22Rv1 (cell line): ENCODE measurements at regions not wholly inside any gene's neighbourhood (a gene's known extent, or its start where the extent isn't known, plus 50 kb on each side); places are given as distances from the start of the nearest gene placed in this dataset.

Source experiments
- H3K27ac ChIP-seq: fragments of 450-650 bp; 2 replicates; pipeline ENCODE4 v1.5.1; 2017
- ZFX ChIP-seq: fragments of 450-650 bp; IDR thresholded peaks from 2 replicates; pipeline ENCODE4 v1.6.1; 2017; ENCODE audit warnings: antibody characterized with exemption, borderline replicate concordance
- TF ChIP-seq, protein P1 (sequence below): fragments of 450-650 bp; IDR thresholded peaks from 2 replicates; pipeline ENCODE4 v1.5.1; 2017; ENCODE audit warnings: mild to moderate bottlenecking

GRCh38 chr18:72410399-72410798, 133.7 kb downstream of the CBLN2 start:
- no peak for TF ChIP-seq ZFX
- TF ChIP-seq, protein P1, sequence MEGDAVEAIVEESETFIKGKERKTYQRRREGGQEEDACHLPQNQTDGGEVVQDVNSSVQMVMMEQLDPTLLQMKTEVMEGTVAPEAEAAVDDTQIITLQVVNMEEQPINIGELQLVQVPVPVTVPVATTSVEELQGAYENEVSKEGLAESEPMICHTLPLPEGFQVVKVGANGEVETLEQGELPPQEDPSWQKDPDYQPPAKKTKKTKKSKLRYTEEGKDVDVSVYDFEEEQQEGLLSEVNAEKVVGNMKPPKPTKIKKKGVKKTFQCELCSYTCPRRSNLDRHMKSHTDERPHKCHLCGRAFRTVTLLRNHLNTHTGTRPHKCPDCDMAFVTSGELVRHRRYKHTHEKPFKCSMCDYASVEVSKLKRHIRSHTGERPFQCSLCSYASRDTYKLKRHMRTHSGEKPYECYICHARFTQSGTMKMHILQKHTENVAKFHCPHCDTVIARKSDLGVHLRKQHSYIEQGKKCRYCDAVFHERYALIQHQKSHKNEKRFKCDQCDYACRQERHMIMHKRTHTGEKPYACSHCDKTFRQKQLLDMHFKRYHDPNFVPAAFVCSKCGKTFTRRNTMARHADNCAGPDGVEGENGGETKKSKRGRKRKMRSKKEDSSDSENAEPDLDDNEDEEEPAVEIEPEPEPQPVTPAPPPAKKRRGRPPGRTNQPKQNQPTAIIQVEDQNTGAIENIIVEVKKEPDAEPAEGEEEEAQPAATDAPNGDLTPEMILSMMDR, result no peak
- no peak overlapping the region for H3K27ac ChIP-seq

- H3K27ac ChIP-seq, result no peak overlapping the region
- TF ChIP-seq, protein P1, result no peak
- no peak for TF ChIP-seq ZFX
These were observed 134.2 kb downstream of the CBLN2 start for GRCh38 chr18:72409903-72410302.

- no peak for TF ChIP-seq ZFX
- TF ChIP-seq, protein P1, result no peak
- no peak overlapping the region for H3K27ac ChIP-seq
These were observed 137.1 kb downstream of the CBLN2 start for GRCh38 chr18:72407048-72407447.

DNA sequence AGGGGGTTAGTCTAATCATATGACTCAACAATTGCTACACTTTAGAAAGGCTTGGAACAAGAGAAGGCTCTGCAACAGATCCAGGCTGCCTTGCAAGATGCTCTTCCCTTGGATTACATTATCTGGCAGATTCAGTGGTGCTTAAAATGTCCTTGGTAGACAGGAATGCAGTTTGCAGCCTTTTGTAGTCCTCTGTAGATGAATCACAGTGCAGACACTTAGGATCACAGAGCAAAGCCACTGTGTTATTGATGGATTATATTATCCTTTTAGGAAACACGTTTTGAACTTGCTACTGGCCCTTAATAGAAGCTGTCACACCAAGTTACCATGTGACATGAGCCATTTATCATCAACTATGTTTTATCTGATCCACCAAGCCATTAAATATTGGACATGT, 152.2 kb downstream of the CBLN2 start:
- no peak for TF ChIP-seq ZFX
- TF ChIP-seq, protein P1, result no peak
- H3K27ac ChIP-seq, result no peak overlapping the region

DNA sequence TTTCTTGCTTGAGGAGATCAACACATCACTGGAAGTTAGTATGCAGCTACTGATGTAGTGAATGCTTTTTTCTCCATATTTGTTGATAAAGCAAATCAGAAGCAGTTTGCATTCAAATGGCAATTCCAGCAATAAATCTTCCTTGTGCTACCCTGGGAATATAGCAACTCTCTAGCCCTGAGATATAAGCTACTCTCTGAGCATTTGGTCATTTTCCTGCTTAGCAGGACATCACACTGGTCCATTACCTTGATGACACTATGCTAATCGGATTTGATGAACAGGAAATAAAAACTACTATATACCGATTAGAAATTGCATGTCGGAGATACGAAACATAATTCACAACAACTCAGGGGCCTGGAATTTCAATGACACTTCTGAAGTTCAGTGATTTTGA, 152.7 kb downstream of the CBLN2 start:
- no peak for TF ChIP-seq ZFX
- TF ChIP-seq, protein P1, result no peak
- no peak overlapping the region for H3K27ac ChIP-seq

GRCh38 chr18:72378016-72378415, 166.1 kb downstream of the CBLN2 start:
- no peak for TF ChIP-seq ZFX
- TF ChIP-seq, protein P1, result no peak
- H3K27ac ChIP-seq, result no peak overlapping the region

DNA sequence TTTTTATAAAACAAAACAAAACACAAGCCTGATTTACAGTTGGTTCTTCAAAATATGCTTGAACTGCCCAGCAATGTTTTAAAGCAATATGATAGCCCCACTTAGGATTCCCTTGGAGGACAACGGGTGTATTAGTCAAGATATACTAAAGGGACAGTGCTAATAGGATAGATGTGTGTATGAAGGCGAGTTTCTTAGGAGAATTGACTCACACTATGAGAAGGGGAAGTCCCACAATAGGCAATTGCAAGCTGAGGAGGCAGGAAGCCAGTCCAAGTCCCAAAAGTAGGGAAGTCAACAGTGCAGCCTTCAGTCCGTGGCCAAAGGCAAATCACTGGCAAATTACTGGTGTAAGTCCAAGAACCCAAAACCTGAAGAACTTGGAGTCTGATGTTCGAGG, 167.9 kb downstream of the CBLN2 start:
- H3K27ac ChIP-seq, result no peak overlapping the region
- TF ChIP-seq, protein P1, result no peak
- TF ChIP-seq ZFX, result no peak
